ENCODE measurements at regions not wholly inside any gene's neighbourhood (a gene's known extent, or its start where the extent isn't known, plus 50 kb on each side); places are given as distances from the start of the nearest gene placed in this dataset.
A peak's percentile ranks its signal among the peaks of the same experiment; 100 is the strongest.
"Not testable (repeated sequence)": the region's sequence is repeated elsewhere in the genome, so short reads cannot be mapped to it uniquely, and the experiment has no call there.

DNA sequence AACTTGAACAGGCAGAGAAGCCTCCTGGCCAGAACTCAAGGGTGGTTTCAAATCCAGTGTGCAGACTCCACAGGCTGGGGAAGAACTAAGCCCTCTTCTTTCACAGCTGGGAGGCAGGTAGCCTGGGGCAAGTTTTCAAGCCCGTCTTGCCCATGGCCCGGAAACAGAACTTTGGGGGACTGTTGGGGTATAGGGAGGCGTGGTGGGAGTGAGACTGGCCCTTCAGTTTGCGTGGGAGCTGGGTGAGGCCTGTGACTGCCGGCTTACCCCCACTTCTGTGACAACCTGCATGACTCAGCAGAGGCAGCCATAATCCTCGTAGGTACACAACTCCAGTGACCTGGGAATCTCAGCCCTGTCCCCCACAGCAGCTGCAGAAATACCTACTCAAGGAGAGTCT is 1125.7 kb downstream of the HACE1 start:
- WGBS, 2 donors = 95 to 96% methylated on average over 6 of the region's 6 CpGs
- Histone ChIP-seq H3K4me3 (ENCODE audit: low read length in 2 of 2) (no peak overlapping the region), H3K9me3 (ENCODE audit: control insufficient read depth, low read length) (no peaks in the 10 kb centered on the region), H3K4me1 (ENCODE audit: control insufficient read depth in 1 of 2, insufficient read depth in 2 of 2, low read length in 2 of 2) (no peaks in the 10 kb centered on the region), H3K27ac (ENCODE audit: low read depth in 1 of 2, low read length in 2 of 2) (no peak overlapping the region), H3K36me3 (ENCODE audit: control insufficient read depth in 1 of 2, insufficient read depth in 2 of 2, low read length in 1 of 2) (no peaks in the 10 kb centered on the region), H3K27me3 (ENCODE audit: control insufficient read depth in 1 of 2, insufficient read depth in 2 of 2, low read length in 1 of 2) (no peaks in the 10 kb centered on the region)
- peak in 1 of 2 donors; percentile 30 for DNase-seq
- no peak for ATAC-seq (ENCODE audit: low FRiP score)
- intact Hi-C loops (cut with DNase I) = no loop called here

DNA sequence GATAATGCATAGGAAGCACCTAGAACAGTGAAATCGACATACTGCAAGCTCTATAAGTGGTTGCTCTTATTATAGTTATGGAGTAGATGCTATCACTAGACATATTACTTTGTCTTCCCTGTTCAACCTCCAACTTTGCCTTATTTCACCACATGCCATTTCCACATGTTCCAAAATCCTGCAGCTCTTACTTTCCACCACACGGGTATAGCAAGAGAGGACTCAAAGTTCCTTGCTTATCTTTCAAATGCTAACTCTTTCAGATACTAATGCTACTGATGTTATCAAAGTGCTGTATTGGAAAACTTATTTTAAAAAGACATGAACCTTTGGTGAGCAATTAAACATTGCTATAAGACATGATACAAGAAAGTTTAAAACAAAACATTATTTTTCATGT is 1130.1 kb downstream of the HACE1 start:
- 61 to 62% methylated on average over 2 of the region's 2 CpGs for WGBS, 2 donors
- ATAC-seq (ENCODE audit: low FRiP score) (no peak), DNase-seq (no peak)
- H3K4me3 ChIP-seq (ENCODE audit: low read length in 2 of 2) = no peak overlapping the region
- intact Hi-C loops (cut with DNase I) = no loop called here
- no peaks in the 10 kb centered on the region for H3K27me3 ChIP-seq (ENCODE audit: control insufficient read depth in 1 of 2, insufficient read depth in 2 of 2, low read length in 1 of 2)
- no peak overlapping the region for H3K27ac ChIP-seq (ENCODE audit: low read depth in 1 of 2, low read length in 2 of 2)
- H3K4me1 ChIP-seq (ENCODE audit: control insufficient read depth in 1 of 2, insufficient read depth in 2 of 2, low read length in 2 of 2) = no peaks in the 10 kb centered on the region
- H3K9me3 ChIP-seq (ENCODE audit: control insufficient read depth, low read length) = no peaks in the 10 kb centered on the region
- no peaks in the 10 kb centered on the region for H3K36me3 ChIP-seq (ENCODE audit: control insufficient read depth in 1 of 2, insufficient read depth in 2 of 2, low read length in 1 of 2)

DNA sequence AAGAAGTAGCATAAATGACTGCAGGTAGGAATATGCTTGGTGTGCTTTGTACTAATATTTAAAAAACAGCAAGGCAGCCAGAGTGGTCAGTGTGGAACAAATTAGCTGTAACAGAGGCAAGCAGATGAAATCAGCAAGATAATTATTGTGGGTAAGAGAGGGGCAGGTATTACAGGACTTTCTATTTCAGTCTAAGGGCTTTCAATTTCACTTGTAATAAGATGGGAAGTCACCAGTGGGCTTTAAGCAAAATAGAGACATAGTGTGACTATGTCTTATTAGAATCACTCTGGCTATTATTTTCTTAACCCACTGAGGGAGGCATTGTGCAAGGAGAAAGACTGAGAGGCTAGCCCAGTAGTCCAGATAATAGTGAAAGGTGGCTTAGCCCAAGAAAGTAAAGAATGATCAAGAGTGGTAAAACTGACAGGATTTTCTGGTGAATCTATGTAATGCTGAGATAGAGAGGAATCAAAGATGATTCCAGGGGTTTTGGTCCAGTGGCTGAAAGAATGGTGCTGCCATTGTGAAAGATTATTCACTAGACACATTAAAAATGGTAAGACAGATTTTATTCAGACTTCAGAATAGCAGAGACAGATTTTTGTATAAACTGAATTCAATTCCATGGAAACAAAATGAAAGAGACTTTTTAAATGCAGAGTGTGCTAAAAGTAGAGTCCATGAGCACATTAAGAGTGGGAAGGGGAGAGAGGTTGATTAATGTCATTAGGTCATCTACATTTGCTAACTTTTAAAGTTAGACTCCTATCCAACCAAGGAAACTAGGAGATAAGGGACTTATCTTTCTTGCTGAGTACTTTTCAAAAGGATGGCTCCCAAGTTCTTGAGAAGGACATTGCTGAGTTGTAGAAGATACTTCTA is 1136.0 kb downstream of the HACE1 start:
- intact Hi-C loops (cut with DNase I) = no loop called here
- Histone ChIP-seq H3K27me3 (ENCODE audit: control insufficient read depth in 1 of 2, insufficient read depth in 2 of 2, low read length in 1 of 2) (no peaks in the 10 kb centered on the region), H3K4me3 (ENCODE audit: low read length in 2 of 2) (no peak overlapping the region), H3K36me3 (ENCODE audit: control insufficient read depth in 1 of 2, insufficient read depth in 2 of 2, low read length in 1 of 2) (no peaks in the 10 kb centered on the region), H3K9me3 (ENCODE audit: control insufficient read depth, low read length) (no peaks in the 10 kb centered on the region), H3K4me1 (ENCODE audit: control insufficient read depth in 1 of 2, insufficient read depth in 2 of 2, low read length in 2 of 2) (no peaks in the 10 kb centered on the region), H3K27ac (ENCODE audit: low read depth in 1 of 2, low read length in 2 of 2) (no peak overlapping the region)
- DNase-seq = no peak
- ATAC-seq (ENCODE audit: low FRiP score) = no peak

DNA sequence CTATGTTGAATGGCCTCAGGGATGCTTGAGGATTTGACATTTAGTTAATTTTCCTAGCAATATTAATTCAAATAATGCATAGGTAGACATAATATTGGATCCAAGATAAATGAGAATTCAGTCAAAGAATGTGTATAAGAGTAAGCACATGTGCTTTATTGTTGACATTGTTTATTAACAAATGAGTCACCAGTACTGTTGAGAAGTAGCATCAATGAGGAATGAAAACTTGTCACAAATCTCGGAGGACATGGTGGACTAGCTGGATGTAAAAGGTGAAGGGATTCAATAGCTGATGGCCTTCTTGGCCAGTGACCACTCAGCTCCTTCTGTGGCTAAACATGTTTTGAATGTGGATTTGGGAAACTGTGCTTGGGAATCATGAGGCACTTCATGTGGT is 1137.0 kb downstream of the HACE1 start:
- ATAC-seq (ENCODE audit: low FRiP score) = no peak
- Histone ChIP-seq H3K4me1 (ENCODE audit: control insufficient read depth in 1 of 2, insufficient read depth in 2 of 2, low read length in 2 of 2) (no peaks in the 10 kb centered on the region), H3K4me3 (ENCODE audit: low read length in 2 of 2) (no peak overlapping the region), H3K9me3 (ENCODE audit: control insufficient read depth, low read length) (no peaks in the 10 kb centered on the region), H3K27ac (ENCODE audit: low read depth in 1 of 2, low read length in 2 of 2) (no peak overlapping the region), H3K36me3 (ENCODE audit: control insufficient read depth in 1 of 2, insufficient read depth in 2 of 2, low read length in 1 of 2) (no peaks in the 10 kb centered on the region), H3K27me3 (ENCODE audit: control insufficient read depth in 1 of 2, insufficient read depth in 2 of 2, low read length in 1 of 2) (no peaks in the 10 kb centered on the region)
- 61 to 95% methylated on average over 1 of the region's 1 CpG for WGBS, 2 donors
- no peak for DNase-seq
- intact Hi-C loops (cut with DNase I) = no loop called here

DNA sequence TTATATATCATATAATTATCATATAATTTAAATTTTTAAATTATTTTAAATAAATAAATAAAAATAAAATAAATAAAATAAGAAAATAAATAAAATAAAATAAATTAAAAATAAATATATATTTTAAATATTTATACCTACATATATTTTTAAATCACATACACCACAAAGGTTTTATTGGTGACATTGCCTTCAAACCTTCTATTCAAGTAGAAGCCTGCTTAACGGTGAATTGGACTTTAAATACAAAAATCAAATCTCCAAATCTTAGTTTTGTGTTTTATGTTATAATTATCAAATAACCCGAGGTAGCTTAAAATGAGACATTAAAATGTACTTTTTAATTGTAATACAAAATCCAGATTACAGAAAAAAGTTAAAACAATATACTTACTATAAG is 1137.8 kb downstream of the HACE1 start:
- DNase-seq = no peak
- Histone ChIP-seq H3K9me3 (ENCODE audit: control insufficient read depth, low read length) (no peaks in the 10 kb centered on the region), H3K27ac (ENCODE audit: low read depth in 1 of 2, low read length in 2 of 2) (no peak overlapping the region), H3K4me3 (ENCODE audit: low read length in 2 of 2) (no peak overlapping the region), H3K27me3 (ENCODE audit: control insufficient read depth in 1 of 2, insufficient read depth in 2 of 2, low read length in 1 of 2) (no peaks in the 10 kb centered on the region), H3K4me1 (ENCODE audit: control insufficient read depth in 1 of 2, insufficient read depth in 2 of 2, low read length in 2 of 2) (no peaks in the 10 kb centered on the region), H3K36me3 (ENCODE audit: control insufficient read depth in 1 of 2, insufficient read depth in 2 of 2, low read length in 1 of 2) (no peaks in the 10 kb centered on the region)
- WGBS, 2 donors = 89 to 90% methylated on average over 2 of the region's 2 CpGs
- intact Hi-C loops (cut with DNase I) = no loop called here
- ATAC-seq (ENCODE audit: low FRiP score) = no peak

DNA sequence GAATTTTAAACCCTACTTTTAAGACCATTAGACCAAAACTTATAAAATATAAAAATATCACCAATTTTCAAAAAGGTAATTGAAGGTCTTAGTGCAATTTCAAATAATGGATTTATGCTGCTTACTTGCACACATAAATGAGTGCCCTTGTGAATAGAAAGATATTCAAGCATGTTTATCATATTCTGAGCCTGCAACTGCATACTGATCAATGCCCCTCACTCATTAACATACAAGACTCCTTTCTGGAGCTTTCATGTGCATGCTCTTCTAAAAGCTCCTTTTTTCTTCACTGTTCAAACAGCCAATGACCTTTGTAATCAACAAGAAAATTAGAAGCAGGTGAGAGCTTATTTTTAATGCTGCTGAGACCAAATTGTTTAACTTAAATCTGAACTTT is 1139.3 kb downstream of the HACE1 start:
- Histone ChIP-seq H3K9me3 (ENCODE audit: control insufficient read depth, low read length) (no peaks in the 10 kb centered on the region), H3K4me1 (ENCODE audit: control insufficient read depth in 1 of 2, insufficient read depth in 2 of 2, low read length in 2 of 2) (no peaks in the 10 kb centered on the region), H3K27ac (ENCODE audit: low read depth in 1 of 2, low read length in 2 of 2) (no peak overlapping the region), H3K27me3 (ENCODE audit: control insufficient read depth in 1 of 2, insufficient read depth in 2 of 2, low read length in 1 of 2) (no peaks in the 10 kb centered on the region), H3K4me3 (ENCODE audit: low read length in 2 of 2) (no peak overlapping the region), H3K36me3 (ENCODE audit: control insufficient read depth in 1 of 2, insufficient read depth in 2 of 2, low read length in 1 of 2) (no peaks in the 10 kb centered on the region)
- DNase-seq (no peak), ATAC-seq (ENCODE audit: low FRiP score) (no peak)
- intact Hi-C loops (cut with DNase I) = no loop called here

DNA sequence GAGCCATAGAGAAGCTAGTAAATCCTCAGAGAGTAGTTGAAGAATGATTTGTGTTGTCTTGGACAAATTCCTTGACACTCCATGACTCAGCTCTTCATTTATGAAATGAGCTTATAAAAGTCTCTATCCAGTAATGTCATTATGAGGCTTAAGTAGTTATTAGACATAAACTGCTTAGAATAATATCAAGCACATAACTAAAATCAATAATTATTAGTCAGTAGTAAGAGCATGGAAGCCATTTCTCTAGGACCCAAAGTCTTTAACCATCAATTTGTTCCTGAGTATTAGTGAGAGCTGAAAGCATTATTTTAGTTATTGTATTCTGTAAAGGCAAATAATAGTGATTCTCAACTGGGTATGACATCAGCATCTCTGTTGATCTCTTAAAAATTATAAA is 1140.2 kb downstream of the HACE1 start:
- intact Hi-C loops (cut with DNase I) = no loop called here
- Histone ChIP-seq H3K4me3 (ENCODE audit: low read length in 2 of 2) (no peak overlapping the region), H3K27me3 (ENCODE audit: control insufficient read depth in 1 of 2, insufficient read depth in 2 of 2, low read length in 1 of 2) (no peaks in the 10 kb centered on the region), H3K27ac (ENCODE audit: low read depth in 1 of 2, low read length in 2 of 2) (no peak overlapping the region), H3K4me1 (ENCODE audit: control insufficient read depth in 1 of 2, insufficient read depth in 2 of 2, low read length in 2 of 2) (no peaks in the 10 kb centered on the region), H3K36me3 (ENCODE audit: control insufficient read depth in 1 of 2, insufficient read depth in 2 of 2, low read length in 1 of 2) (no peaks in the 10 kb centered on the region), H3K9me3 (ENCODE audit: control insufficient read depth, low read length) (no peaks in the 10 kb centered on the region)
- DNase-seq = no peak
- ATAC-seq (ENCODE audit: low FRiP score) = no peak

DNA sequence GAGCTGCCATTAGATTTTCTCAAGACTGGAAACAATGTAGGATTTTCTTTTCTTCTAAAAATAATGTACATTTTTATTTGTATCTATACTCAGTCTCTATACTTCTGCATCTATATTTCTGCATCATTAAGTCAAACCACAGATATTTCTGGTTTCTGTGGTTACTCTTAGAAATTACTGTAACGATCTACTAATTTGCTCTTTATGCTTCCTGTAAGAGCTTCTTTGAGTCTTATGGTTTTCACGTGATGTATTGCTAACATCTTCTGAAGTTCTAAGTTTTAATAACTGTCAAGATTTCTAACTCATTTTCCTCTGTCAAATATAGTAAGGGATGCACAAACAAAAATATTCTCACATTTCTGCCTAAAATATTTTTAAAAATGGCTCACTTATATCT is 1144.5 kb downstream of the HACE1 start:
- Histone ChIP-seq H3K27me3 (ENCODE audit: control insufficient read depth in 1 of 2, insufficient read depth in 2 of 2, low read length in 1 of 2) (no peaks in the 10 kb centered on the region), H3K4me1 (ENCODE audit: control insufficient read depth in 1 of 2, insufficient read depth in 2 of 2, low read length in 2 of 2) (no peaks in the 10 kb centered on the region), H3K9me3 (ENCODE audit: control insufficient read depth, low read length) (no peaks in the 10 kb centered on the region), H3K36me3 (ENCODE audit: control insufficient read depth in 1 of 2, insufficient read depth in 2 of 2, low read length in 1 of 2) (no peaks in the 10 kb centered on the region), H3K4me3 (ENCODE audit: low read length in 2 of 2) (no peak overlapping the region), H3K27ac (ENCODE audit: low read depth in 1 of 2, low read length in 2 of 2) (no peak overlapping the region)
- WGBS, 2 donors = 72 to 74% methylated on average over 2 of the region's 2 CpGs
- DNase-seq (no peak), ATAC-seq (ENCODE audit: low FRiP score) (no peak)
- intact Hi-C loops (cut with DNase I) = no loop called here

DNA sequence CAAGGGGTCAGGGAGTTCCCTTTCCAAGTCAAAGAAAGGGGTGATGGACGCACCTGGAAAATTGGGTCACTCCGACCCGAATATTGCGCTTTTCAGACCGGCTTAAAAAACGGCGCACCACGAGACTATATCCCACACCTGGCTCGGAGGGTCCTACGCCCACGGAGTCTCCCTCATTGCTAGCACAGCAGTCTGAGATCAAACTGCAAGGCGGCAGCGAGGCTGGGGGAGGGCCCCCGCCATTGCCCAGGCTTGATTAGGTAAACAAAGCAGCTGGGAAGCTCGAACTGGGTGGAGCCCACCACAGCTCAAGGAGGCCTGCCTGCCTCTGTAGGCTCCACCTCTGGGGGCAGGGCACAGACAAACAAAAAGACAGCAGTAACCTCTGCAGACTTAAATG is 1150.5 kb downstream of the HACE1 start:
- WGBS, 2 donors = 86 to 93% methylated on average over 15 of the region's 15 CpGs
- DNase-seq = peak in 1 of 2 donors; percentile 36

More for the DNA sequence above, 1150.5 kb downstream of the HACE1 start:
- ATAC-seq (ENCODE audit: low FRiP score); H3K27me3 ChIP-seq (ENCODE audit: control insufficient read depth in 1 of 2, insufficient read depth in 2 of 2, low read length in 1 of 2); intact Hi-C loops (cut with DNase I); H3K4me1 ChIP-seq (ENCODE audit: control insufficient read depth in 1 of 2, insufficient read depth in 2 of 2, low read length in 2 of 2); H3K27ac ChIP-seq (ENCODE audit: low read depth in 1 of 2, low read length in 2 of 2); H3K36me3 ChIP-seq (ENCODE audit: control insufficient read depth in 1 of 2, insufficient read depth in 2 of 2, low read length in 1 of 2); H3K9me3 ChIP-seq (ENCODE audit: control insufficient read depth, low read length); H3K4me3 ChIP-seq (ENCODE audit: low read length in 2 of 2): not testable (repeated sequence)
